Fibroblast of lung (primary cell): ENCODE measurements at regions not wholly inside any gene's neighbourhood (a gene's known extent, or its start where the extent isn't known, plus 50 kb on each side); places are given as distances from the start of the nearest gene placed in this dataset.

Experiments
- DNase-seq, 2 donors: peaks; one replicate each; pipeline versions ENCODE4 v3.0.0 to v3.0.0-alpha.2; 2010; ENCODE audit warnings: low read depth in 2 of 2
- H2AFZ ChIP-seq: 2 replicates; pipeline ENCODE4 v1.5.1; 2012; ENCODE audit warnings: low read length, control low read depth, inconsistent platforms
- H3K27ac ChIP-seq: 2 replicates; pipeline ENCODE4 v1.5.1; 2011; ENCODE audit warnings: low read length, control low read depth; ENCODE audit not compliant: insufficient read depth
- H3K27me3 ChIP-seq: 2 replicates; pipeline ENCODE4 v1.5.1; 2011; ENCODE audit warnings: mild to moderate bottlenecking, low read length; ENCODE audit not compliant: control insufficient read depth, insufficient read depth
- H3K36me3 ChIP-seq: 2 replicates; pipeline ENCODE4 v1.5.1; 2011; ENCODE audit warnings: low read length; ENCODE audit not compliant: control insufficient read depth, insufficient read depth
- H3K4me1 ChIP-seq: 2 replicates; pipeline ENCODE4 v1.5.1; 2011; ENCODE audit warnings: low read length; ENCODE audit not compliant: control insufficient read depth, insufficient read depth; ENCODE audit errors: extremely low read depth
- H3K4me2 ChIP-seq: 2 replicates; pipeline ENCODE4 v1.5.1; 2011; ENCODE audit warnings: low read length, control low read depth; ENCODE audit not compliant: insufficient read depth; ENCODE audit errors: extremely low read depth
- H3K4me3 ChIP-seq, 4 experiments: fragments of 200-600 bp in 1 of 4; sonication (generic) in 1 of 4; replicated peaks in 1 of 4; 2 replicates each; pipeline ENCODE4 v1.5.1; 2011 to 2016; ENCODE audit warnings: low read length in 4 of 4, low read depth in 3 of 4, mild to moderate bottlenecking in 3 of 4, control low read depth in 2 of 4, inconsistent platforms in 1 of 4, mixed read lengths in 1 of 4; ENCODE audit not compliant: insufficient read depth in 1 of 4; ENCODE audit errors: control extremely low read depth in 1 of 4
- H3K79me2 ChIP-seq: 2 replicates; pipeline ENCODE4 v1.5.1; 2012; ENCODE audit warnings: mild to moderate bottlenecking, low read length, inconsistent platforms; ENCODE audit not compliant: control insufficient read depth, insufficient read depth
- H3K9ac ChIP-seq: 2 replicates; pipeline ENCODE4 v1.5.1; 2011; ENCODE audit warnings: mild to moderate bottlenecking, low read length, control low read depth; ENCODE audit not compliant: insufficient read depth
- H3K9me3 ChIP-seq: 2 replicates; pipeline ENCODE4 v1.5.1; 2012; ENCODE audit warnings: low read depth, low read length; ENCODE audit not compliant: control insufficient read depth, insufficient read depth
- H4K20me1 ChIP-seq: 2 replicates; pipeline ENCODE4 v1.5.1; 2011; ENCODE audit warnings: low read length; ENCODE audit not compliant: control insufficient read depth, insufficient read depth; ENCODE audit errors: extremely low read depth
- CTCF ChIP-seq, 2 donors: IDR thresholded peaks in 1 of 2; conservative IDR thresholded peaks in 1 of 2; 1 replicate in 1 of 2; 2 replicates in 1 of 2; pipeline ENCODE4 v1.5.1; 2011 to 2012; ENCODE audit warnings: low read length in 2 of 2, control low read depth in 1 of 2, inconsistent platforms in 1 of 2, low read depth in 1 of 2, mild to moderate bottlenecking in 1 of 2
- EZH2 ChIP-seq: IDR thresholded peaks from 2 replicates; pipeline ENCODE4 v1.5.1; 2012; ENCODE audit warnings: low read length, control low read depth, mild to moderate bottlenecking; ENCODE audit errors: missing control alignments

- H3K36me3 ChIP-seq = no peaks in the 10 kb centered on the region
- H3K27me3 ChIP-seq = peaks cover 3% of the 10 kb centered on the region
- no peaks in the 10 kb centered on the region for H3K79me2 ChIP-seq
- H3K9ac ChIP-seq = no peak overlapping the region
- TF ChIP-seq EZH2 (no peak), CTCF (conservative IDR thresholded peaks at IDR 0.05 in 1 of 2, IDR thresholded peaks at IDR 0.05 in 1 of 2; ENCODE audit: low read depth in 1 of 2, low read length in 2 of 2) (no peak)
- no peak overlapping the region for H3K27ac ChIP-seq
- H2AFZ ChIP-seq = no peak overlapping the region
- H3K4me3 ChIP-seq = no peak overlapping the region
- H4K20me1 ChIP-seq = no peaks in the 10 kb centered on the region
- no peaks in the 10 kb centered on the region for H3K9me3 ChIP-seq
- H3K4me2 ChIP-seq = no peak overlapping the region
- no peak for DNase-seq
- no peaks in the 10 kb centered on the region for H3K4me1 ChIP-seq
These were observed 215.7 kb upstream of the SIX2 start for GRCh38 chr2:45224993-45225380.

- H3K79me2 ChIP-seq = no peaks in the 10 kb centered on the region
- no peaks in the 10 kb centered on the region for H4K20me1 ChIP-seq
- DNase-seq = no peak
- TF ChIP-seq EZH2 (no peak), CTCF (conservative IDR thresholded peaks at IDR 0.05 in 1 of 2, IDR thresholded peaks at IDR 0.05 in 1 of 2; ENCODE audit: low read depth in 1 of 2, low read length in 2 of 2) (no peak)
- no peak overlapping the region for H3K4me2 ChIP-seq
- no peaks in the 10 kb centered on the region for H3K9me3 ChIP-seq
- no peaks in the 10 kb centered on the region for H3K4me1 ChIP-seq
- H3K27me3 ChIP-seq = peaks cover 3% of the 10 kb centered on the region
- no peak overlapping the region for H3K9ac ChIP-seq
- no peaks in the 10 kb centered on the region for H3K36me3 ChIP-seq
- H3K27ac ChIP-seq = no peak overlapping the region
- H2AFZ ChIP-seq = no peak overlapping the region
- no peak overlapping the region for H3K4me3 ChIP-seq
These were observed 215.2 kb upstream of the SIX2 start for GRCh38 chr2:45224321-45224992.

- Histone ChIP-seq H3K9me3 (no peaks in the 10 kb centered on the region), H4K20me1 (no peaks in the 10 kb centered on the region), H3K36me3 (no peaks in the 10 kb centered on the region), H3K4me1 (no peaks in the 10 kb centered on the region), H3K4me3 (no peak overlapping the region), H3K4me2 (no peak overlapping the region), H3K79me2 (no peaks in the 10 kb centered on the region), H3K27ac (no peak overlapping the region), H3K27me3 (peaks cover 3% of the 10 kb centered on the region), H3K9ac (no peak overlapping the region), H2AFZ (no peak overlapping the region)
- no peak for DNase-seq
- no peak for TF ChIP-seq EZH2
- TF ChIP-seq CTCF (conservative IDR thresholded peaks at IDR 0.05 in 1 of 2, IDR thresholded peaks at IDR 0.05 in 1 of 2; ENCODE audit: low read depth in 1 of 2, low read length in 2 of 2) = no peak
These were observed 214.3 kb upstream of the SIX2 start for GRCh38 chr2:45223531-45223930.
